HuH-7 (cell line): ENCODE measurements at regions not wholly inside any gene's neighbourhood (a gene's known extent, or its start where the extent isn't known, plus 50 kb on each side); places are given as distances from the start of the nearest gene placed in this dataset.

Experiments
- DNase-seq: peaks from one replicate; pipeline ENCODE4 v3.0.0; 2011; ENCODE audit warnings: low spot score

DNA sequence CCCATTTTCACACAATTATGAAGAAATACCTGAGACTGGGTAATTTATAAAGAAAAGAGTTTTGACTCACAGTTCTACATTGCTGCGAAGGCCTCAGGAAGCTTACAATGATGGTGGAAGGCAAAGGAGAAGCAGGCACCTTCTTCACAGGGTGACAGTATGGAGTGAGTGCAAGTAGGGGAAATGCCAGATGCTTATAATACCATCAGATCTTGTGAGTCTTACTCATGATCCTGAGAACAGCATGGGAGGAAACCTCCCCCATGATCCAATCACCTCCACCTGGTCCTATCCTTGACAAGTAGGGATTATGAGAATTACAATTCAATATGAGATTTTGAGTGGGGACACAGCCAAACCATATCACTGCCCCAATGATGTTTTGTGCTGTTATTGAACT, 189.3 kb upstream of the CRY1 start:
- DNase-seq: no peak

- DNase-seq: no peak
Observed at GRCh38 chr12:107283652-107284051, 190.3 kb upstream of the CRY1 start.

GRCh38 chr12:107284692-107285091, 191.3 kb upstream of the CRY1 start:
- no peak for DNase-seq

DNA sequence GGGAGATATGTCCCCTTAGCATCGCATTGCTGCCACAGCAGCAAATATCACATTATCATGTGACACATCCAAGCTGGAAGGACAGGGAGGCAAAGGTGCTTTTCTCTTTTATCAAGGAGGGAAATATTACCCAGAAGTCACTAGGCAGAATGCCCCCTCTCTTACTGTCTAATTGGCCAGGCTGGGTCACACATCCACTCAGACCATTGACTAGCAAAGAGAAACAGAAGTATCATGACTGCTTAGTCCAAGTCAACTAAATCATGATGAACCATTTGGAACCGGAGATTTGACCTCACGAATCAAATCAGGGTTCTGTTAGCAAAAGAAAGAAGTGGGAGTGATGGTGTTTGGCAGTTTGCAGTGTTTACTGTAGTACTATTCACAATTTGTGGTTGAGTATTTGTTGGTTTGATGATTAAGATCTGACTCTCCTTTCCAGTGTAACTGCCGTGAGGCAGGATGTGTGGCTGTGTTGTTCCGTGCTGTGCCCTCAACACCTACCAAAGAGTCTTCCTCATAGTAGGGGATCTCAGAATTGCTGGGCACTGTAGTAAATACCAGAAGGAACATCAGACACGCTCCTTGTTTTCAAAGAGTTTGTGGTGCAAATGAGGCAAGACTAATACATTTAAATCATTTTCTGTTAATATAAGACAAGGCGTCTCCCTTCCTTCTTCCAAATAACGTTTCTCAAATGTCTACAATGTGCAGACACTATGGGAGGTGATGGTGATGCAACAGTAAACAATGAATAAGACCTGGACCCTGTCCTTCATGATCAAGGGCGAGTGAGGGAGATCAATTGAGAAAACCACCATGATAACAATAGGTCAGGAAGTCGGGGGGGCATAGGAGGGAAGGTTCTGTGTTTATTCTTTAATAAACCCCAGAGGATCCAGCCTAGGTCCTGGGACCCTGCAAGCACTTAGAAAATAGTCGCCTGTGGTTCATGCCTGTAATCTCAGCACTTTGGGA, 194.4 kb upstream of the CRY1 start:
- DNase-seq: no peak

DNA sequence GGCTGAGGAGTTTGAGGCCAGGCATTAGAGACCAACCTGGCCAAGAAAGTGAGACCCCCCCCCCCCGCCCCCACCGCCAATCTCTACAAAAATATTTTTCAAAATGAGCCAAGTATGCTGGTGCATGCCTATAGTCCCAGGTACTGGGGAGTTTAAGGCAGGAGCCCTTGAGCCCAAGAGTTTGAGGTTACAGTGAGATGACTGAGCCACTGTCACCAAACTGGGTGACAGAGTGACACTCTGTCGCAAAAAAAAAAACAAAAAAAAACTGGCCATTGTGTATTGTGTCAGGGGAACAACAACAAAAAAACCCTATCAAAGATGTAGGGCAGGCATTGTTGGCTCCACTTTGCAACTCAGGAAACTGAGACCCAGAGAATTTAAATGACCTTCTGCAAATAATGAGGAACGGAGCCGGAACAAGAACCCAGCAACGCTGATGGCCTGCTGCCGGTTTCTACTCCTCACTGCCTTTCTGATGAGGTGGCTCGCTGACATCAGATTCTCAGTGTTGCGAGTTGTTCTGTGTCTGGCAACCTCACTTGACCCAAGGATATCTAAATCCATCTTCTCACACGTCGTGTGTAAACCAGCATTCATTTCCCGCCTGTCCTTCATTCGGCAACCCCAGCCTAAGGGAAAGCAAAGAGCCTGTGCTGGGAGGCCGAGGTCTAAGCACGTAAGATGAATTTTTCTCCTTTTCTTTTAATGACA, 195.2 kb upstream of the CRY1 start:
- DNase-seq: no peak

DNA sequence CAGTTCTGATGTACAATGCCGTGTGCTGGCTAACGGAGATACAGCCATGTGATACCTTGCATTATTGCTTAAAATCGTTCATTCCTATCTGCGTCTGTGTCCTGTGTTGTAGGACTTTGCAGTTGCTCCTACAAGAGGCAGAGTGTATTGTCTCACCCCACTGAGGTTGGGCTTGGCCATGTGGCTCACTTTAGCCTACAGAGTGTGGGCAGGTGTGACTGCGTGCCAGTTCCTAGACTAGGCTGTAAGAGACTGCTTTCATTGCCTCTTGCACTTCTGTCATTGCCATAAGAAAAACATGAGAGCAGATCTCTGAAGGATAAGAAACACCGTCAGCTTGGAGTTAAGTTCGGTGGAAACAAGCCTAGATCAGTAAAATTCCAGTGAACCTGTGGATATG, 197.7 kb upstream of the CRY1 start:
- no peak for DNase-seq

GRCh38 chr12:107296681-107297089, 203.3 kb upstream of the CRY1 start:
- no peak for DNase-seq

- DNase-seq: no peak
Observed at GRCh38 chr12:107302649-107303341, 209.4 kb upstream of the CRY1 start.

DNA sequence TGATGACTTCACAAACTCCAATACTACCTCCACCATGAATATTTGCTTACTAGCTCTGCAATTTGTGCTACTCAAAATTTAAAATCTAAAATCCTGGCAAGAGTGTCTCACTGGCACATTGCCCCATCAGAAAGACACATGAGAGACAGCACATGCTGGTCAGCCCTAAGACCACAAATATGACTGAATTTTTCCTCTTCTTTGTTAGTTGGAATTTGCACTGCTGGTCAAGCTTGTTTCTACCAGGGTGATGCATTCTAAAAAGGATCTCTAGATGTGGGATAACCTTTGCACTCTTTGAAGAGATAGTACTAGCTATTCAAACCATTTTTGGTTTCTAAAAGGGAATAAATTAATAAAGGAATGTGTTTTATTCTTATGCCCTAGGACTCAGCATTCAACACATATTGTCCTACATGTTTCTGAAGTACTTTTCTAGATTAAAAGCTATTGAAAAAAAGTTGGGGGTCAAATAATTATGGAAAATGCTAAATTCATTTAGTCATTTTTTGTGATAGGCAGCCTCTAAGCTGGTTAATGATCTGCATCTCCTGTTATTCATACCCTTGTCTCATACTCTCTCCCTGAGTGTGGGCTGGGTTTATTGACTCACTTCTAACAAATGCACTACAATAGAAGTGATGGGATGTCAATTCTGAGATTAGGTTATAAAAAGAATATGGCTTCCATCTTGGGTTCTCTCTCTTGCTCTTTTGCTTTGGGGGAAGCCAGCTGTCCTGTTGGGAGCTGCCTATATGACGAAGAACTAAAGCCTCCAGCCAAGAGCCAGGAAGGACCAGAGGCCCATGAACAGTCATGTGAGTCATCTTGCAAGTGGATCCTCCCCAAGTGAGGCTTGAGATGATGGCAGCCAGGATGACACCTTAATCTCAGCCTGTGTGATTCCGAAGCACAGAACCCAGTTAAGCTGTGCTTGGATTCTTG, 211.5 kb upstream of the CRY1 start:
- DNase-seq: no peak

DNA sequence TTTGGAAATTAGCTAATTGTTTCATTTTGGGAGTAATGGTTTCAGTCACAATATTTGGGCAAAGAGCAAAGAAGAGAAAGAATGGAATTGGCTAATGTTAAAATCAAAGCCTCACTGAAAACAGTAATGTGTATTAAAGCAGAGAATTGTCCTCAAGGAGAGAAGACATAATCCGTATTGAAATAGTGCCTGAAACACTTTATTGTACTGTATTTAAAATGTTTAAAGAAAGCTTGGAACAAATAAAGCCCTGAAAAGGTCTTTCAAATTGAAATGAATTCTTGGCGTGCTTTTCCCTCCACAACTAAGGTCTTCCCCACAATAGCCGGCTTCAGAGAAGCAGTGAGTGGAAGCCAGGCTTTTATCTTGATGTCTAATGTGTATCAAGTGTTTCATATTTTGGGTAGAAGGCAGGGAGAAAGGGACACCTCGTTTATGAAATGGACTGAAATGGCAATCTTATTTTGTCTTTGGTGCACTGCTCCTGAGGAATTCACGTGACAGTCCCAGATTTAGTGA, 212.9 kb upstream of the CRY1 start:
- DNase-seq: no peak

DNA sequence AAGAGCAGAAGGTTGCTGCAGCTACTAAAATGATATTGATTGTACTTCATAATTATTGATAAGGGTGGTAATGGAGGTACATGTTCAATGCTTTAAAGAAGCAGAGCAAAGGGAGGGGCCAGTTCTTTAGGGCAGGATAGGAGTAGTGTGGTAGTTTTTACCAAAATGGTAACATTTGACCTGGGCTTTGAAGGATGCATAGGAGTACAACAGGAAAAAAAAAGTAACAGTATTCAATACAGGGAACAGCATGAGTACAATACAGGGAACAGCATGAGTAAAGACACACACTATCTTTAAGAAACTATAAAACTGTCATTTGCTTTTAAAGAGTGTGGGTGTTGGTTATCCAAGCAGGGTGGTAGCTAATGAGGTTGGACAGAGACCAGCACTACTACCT, 215.0 kb upstream of the CRY1 start:
- DNase-seq: no peak

DNA sequence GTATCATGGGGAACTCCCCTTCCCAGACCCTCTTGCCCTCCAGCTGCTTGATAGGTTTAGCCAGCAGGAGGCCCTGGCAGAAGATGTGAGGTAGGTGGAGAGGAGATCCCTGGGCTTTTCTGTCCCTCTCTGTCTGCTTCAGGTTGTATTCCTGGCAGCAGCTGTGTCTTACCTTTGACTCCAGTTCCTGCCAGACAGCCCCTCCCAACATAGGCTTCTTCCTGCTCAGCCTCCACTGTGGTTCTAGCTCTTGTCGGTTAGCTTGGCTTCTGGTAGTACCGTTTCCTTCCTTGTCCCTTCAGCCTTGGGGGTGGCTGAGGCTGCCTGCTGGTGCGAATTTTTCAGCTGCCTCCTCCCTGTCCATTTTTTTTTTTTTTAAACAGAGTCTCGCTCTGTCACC, 215.7 kb upstream of the CRY1 start:
- no peak for DNase-seq

DNA sequence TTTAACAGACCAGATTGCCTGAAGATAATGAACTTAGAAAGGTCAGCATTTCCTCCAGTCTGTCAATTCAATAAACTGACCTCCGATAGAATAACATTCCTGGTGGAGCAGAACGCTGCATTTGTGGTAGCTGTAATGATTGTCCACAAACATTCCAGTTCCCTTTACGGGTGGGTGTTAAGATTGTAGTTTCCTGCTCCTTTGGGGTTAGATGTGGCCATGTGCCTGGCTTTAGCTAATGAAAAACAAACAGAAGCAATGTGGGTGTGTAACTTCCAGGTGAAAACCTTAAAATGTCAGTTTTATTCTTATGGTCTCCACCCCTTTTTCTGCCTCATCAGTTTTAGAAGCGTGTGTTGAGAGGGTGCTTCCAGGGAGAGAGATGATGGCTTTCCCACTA, 217.3 kb upstream of the CRY1 start:
- DNase-seq: no peak

DNA sequence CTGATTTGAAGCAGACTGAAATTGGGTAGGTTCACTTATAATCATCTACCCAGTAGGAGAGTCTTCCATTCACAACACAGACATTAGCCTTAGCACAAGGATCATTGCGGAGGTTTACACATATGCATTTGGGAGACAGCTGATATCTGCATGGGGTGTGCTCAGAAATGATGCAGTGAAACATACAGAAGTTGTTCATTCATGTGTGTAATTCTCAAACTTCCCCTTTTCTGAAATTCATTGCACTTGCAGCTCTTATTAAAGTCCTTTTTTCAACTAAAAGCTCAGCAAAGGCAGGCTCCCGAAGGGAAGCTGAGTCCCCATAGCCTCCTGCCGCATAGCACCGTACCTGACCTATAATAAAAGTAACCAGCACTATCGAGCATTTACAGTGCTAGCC, 218.3 kb upstream of the CRY1 start:
- no peak for DNase-seq

- DNase-seq: peak; percentile 95
Observed at GRCh38 chr12:107317751-107318555, 224.6 kb upstream of the CRY1 start.

DNA sequence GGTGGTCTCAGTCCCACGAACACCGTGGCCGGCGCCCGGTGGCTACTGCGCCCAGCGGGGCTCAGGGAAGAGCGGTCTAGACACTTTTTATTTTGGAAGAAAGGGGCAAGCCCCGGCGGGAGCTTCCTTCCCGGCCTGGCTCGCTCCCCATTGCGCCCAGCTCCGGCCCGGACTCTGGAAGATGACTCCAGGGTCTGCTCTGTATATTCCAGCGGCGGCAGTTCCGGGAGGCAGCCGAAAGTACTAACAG, 225.1 kb upstream of the CRY1 start:
- no peak for DNase-seq

- DNase-seq: peak; percentile 55
Observed at GRCh38 chr12:107318806-107319532, 225.6 kb upstream of the CRY1 start.

- no peak for DNase-seq
Observed at GRCh38 chr12:107319533-107320032, 226.2 kb upstream of the CRY1 start.

GRCh38 chr12:107320033-107320928, 226.9 kb upstream of the CRY1 start:
- no peak for DNase-seq
